ENCODE measurements at regions not wholly inside any gene's neighbourhood (a gene's known extent, or its start where the extent isn't known, plus 50 kb on each side); places are given as distances from the start of the nearest gene placed in this dataset.

DNA sequence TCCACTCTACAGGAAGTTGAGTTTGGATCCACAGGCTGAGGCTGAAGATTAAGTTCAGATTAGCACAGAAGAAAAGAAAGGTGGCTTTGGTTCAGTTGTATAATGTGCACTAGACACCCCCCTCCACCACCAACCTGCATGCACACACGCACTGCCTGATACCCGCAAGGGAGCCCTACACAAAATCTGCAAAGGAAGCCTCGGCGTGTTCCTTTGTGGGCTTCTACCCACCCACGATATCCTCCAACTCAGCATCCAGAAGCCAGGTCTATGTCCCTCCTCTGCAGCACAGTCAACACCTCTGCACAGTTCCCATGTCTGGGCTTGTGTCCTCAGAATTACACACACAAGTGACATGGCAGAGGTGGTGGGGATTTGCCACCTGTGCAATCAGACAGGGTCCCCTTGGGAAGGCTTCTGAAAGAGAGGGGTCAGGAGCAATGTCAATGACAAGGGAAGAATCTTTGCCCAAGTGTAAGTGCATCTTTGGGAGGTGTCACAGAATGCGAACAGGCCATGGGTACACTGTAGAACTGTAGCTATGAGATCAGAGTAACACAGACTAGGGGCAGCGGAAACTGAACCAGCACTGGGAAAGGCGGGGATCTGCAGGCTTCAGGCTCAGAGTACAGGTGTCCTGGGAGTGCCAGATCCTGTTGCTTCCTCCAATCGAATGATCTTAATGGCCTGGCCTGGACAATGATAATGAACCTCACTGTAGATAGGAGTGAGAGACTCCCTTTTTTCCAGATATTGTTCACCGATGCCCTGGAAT is 148.6 kb upstream of the ETV3 start:
- TF ChIP-seq, protein P1, sequence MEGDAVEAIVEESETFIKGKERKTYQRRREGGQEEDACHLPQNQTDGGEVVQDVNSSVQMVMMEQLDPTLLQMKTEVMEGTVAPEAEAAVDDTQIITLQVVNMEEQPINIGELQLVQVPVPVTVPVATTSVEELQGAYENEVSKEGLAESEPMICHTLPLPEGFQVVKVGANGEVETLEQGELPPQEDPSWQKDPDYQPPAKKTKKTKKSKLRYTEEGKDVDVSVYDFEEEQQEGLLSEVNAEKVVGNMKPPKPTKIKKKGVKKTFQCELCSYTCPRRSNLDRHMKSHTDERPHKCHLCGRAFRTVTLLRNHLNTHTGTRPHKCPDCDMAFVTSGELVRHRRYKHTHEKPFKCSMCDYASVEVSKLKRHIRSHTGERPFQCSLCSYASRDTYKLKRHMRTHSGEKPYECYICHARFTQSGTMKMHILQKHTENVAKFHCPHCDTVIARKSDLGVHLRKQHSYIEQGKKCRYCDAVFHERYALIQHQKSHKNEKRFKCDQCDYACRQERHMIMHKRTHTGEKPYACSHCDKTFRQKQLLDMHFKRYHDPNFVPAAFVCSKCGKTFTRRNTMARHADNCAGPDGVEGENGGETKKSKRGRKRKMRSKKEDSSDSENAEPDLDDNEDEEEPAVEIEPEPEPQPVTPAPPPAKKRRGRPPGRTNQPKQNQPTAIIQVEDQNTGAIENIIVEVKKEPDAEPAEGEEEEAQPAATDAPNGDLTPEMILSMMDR (IDR thresholded peaks at IDR 0.05) = no peak
- TF ChIP-seq POLR2A (IDR thresholded peaks at IDR 0.05) = no peak
